Lower lobe of right lung (tissue), 2 donors: ENCODE measurements at regions not wholly inside any gene's neighbourhood (a gene's known extent, or its start where the extent isn't known, plus 50 kb on each side); places are given as distances from the start of the nearest gene placed in this dataset.
"Not testable (repeated sequence)": the region's sequence is repeated elsewhere in the genome, so short reads cannot be mapped to it uniquely, and the experiment has no call there.

Experiments
- ATAC-seq, 2 donors: fragments of 200-7000 bp; cut with Tn5 transposase; one replicate each; pipeline ENCODE4 v1.9.1; 2020 to 2022; ENCODE audit warnings: mild to moderate bottlenecking in 2 of 2, moderate library complexity in 2 of 2
- DNase-seq: peaks from one replicate; pipeline ENCODE4 v3.0.0-alpha.2; 2020
- H3K27ac ChIP-seq: fragments of 200-600 bp; one replicate; pipeline ENCODE4 v1.8.0; 2022
- H3K27me3 ChIP-seq: fragments of 200-600 bp; one replicate; pipeline ENCODE4 v1.8.0; 2022; ENCODE audit warnings: low read depth
- H3K36me3 ChIP-seq: fragments of 200-600 bp; one replicate; pipeline ENCODE4 v1.8.0; 2022; ENCODE audit warnings: mild to moderate bottlenecking
- H3K4me1 ChIP-seq: fragments of 200-600 bp; one replicate; pipeline ENCODE4 v1.8.0; 2022
- H3K4me3 ChIP-seq: fragments of 200-600 bp; one replicate; pipeline ENCODE4 v1.8.0; 2022; ENCODE audit warnings: mild to moderate bottlenecking
- H3K9me3 ChIP-seq: fragments of 200-600 bp; one replicate; pipeline ENCODE4 v1.8.0; 2022
- CTCF ChIP-seq: fragments of 200-600 bp; IDR thresholded peaks from one replicate; pipeline ENCODE4 v1.8.0; 2022; ENCODE audit warnings: antibody characterized with exemption, mild to moderate bottlenecking
- intact Hi-C: fragments of 100-400 bp; cut with DNase I; formaldehyde crosslinking; loops from one replicate; pipeline ENCODE4 v1.11.0; 2022
- donor health status: DM: no; HTN: yes; CAD: no; lungs with severe emphysema.

- no peak for DNase-seq
- TF ChIP-seq CTCF: no peak
- H3K4me3 ChIP-seq: no peak overlapping the region
- H3K27ac ChIP-seq: no peak overlapping the region
- intact Hi-C loops: no loop called here
- H3K36me3 ChIP-seq: no peaks in the 10 kb centered on the region
- no peak for ATAC-seq
- H3K27me3 ChIP-seq: no peaks in the 10 kb centered on the region
- H3K9me3 ChIP-seq: no peaks in the 10 kb centered on the region
- H3K4me1 ChIP-seq: no peaks in the 10 kb centered on the region
Observed at GRCh38 chr20:47907031-47907675, 121.9 kb upstream of the SULF2 start.

- intact Hi-C loops: no loop called here
- no peak overlapping the region for H3K4me3 ChIP-seq
- no peaks in the 10 kb centered on the region for H3K27me3 ChIP-seq
- DNase-seq: no peak
- H3K4me1 ChIP-seq: no peaks in the 10 kb centered on the region
- H3K36me3 ChIP-seq: no peaks in the 10 kb centered on the region
- H3K27ac ChIP-seq: no peak overlapping the region
- no peak for ATAC-seq
- H3K9me3 ChIP-seq: no peaks in the 10 kb centered on the region
- TF ChIP-seq CTCF: no peak
Observed at GRCh38 chr20:47906348-47906660, 121.0 kb upstream of the SULF2 start.

- no peak for DNase-seq
- no peak for TF ChIP-seq CTCF
- intact Hi-C loops: no loop called here
Observed at GRCh38 chr20:47905628-47906347, 120.5 kb upstream of the SULF2 start.

GRCh38 chr20:47903009-47903408 is 117.7 kb upstream of the SULF2 start:
- ATAC-seq, H3K4me3 ChIP-seq, H3K9me3 ChIP-seq, intact Hi-C loops, H3K27me3 ChIP-seq, H3K36me3 ChIP-seq, DNase-seq, H3K27ac ChIP-seq, H3K4me1 ChIP-seq: not testable (repeated sequence)

More at GRCh38 chr20:47905628-47906347, 120.5 kb upstream of the SULF2 start:
- no peak overlapping the region for H3K27ac ChIP-seq
- no peak for ATAC-seq
- no peaks in the 10 kb centered on the region for H3K9me3 ChIP-seq
- no peaks in the 10 kb centered on the region for H3K4me1 ChIP-seq
- no peaks in the 10 kb centered on the region for H3K27me3 ChIP-seq
- no peaks in the 10 kb centered on the region for H3K36me3 ChIP-seq
- no peak overlapping the region for H3K4me3 ChIP-seq

- intact Hi-C loops, H3K4me1 ChIP-seq, H3K27ac ChIP-seq, H3K4me3 ChIP-seq, H3K36me3 ChIP-seq, H3K9me3 ChIP-seq, ATAC-seq, H3K27me3 ChIP-seq, DNase-seq: not testable (repeated sequence)
Observed at GRCh38 chr20:47899313-47899712, 114.0 kb upstream of the SULF2 start.

GRCh38 chr20:47897461-47897860 is 112.2 kb upstream of the SULF2 start:
- H3K27me3 ChIP-seq: no peaks in the 10 kb centered on the region
- intact Hi-C loops: no loop called here
- no peak overlapping the region for H3K27ac ChIP-seq
- H3K4me3 ChIP-seq: no peak overlapping the region
- no peaks in the 10 kb centered on the region for H3K4me1 ChIP-seq
- H3K36me3 ChIP-seq: no peaks in the 10 kb centered on the region
- H3K9me3 ChIP-seq: no peaks in the 10 kb centered on the region
- no peak for DNase-seq
- no peak for ATAC-seq
- no peak for TF ChIP-seq CTCF

GRCh38 chr20:47892681-47893080 is 107.4 kb upstream of the SULF2 start:
- H3K27me3 ChIP-seq, H3K4me1 ChIP-seq, DNase-seq, H3K4me3 ChIP-seq, intact Hi-C loops, H3K9me3 ChIP-seq, H3K27ac ChIP-seq, H3K36me3 ChIP-seq, ATAC-seq: not testable (repeated sequence)

- H3K27ac ChIP-seq, H3K4me1 ChIP-seq, DNase-seq, ATAC-seq, H3K4me3 ChIP-seq, H3K36me3 ChIP-seq, H3K9me3 ChIP-seq, intact Hi-C loops: not testable (repeated sequence)
- peaks cover 20% of the 10 kb centered on the region for H3K27me3 ChIP-seq
Observed at GRCh38 chr20:47890708-47891107, 105.4 kb upstream of the SULF2 start.

- DNase-seq, H3K4me3 ChIP-seq, intact Hi-C loops, H3K36me3 ChIP-seq, H3K27ac ChIP-seq, H3K9me3 ChIP-seq, H3K4me1 ChIP-seq, ATAC-seq: not testable (repeated sequence)
- H3K27me3 ChIP-seq: peaks cover 20% of the 10 kb centered on the region
Observed at GRCh38 chr20:47889751-47890150, 104.5 kb upstream of the SULF2 start.
